OCI-LY1 (cell line): ENCODE measurements at regions not wholly inside any gene's neighbourhood (a gene's known extent, or its start where the extent isn't known, plus 50 kb on each side); places are given as distances from the start of the nearest gene placed in this dataset.

Experiments used
- CTCF ChIP-seq: fragments of 200-600 bp; sonication (generic), shearing (Covaris generic); IDR thresholded peaks from 2 replicates; pipeline ENCODE4 v1.5.1; 2017; ENCODE audit warnings: mild to moderate bottlenecking, antibody characterized with exemption, low read length, moderate library complexity, mixed read lengths
- EZH2 ChIP-seq: fragments of 200-600 bp; sonication (generic), shearing (Covaris generic); IDR thresholded peaks from 2 replicates; pipeline ENCODE4 v1.8.0; 2017; ENCODE audit warnings: borderline replicate concordance, mixed run types, mild to moderate bottlenecking, antibody characterized with exemption, low read length, moderate library complexity, mixed read lengths

GRCh38 chr13:89982407-89983095 lies 1364.9 kb upstream of the MIR17HG start:
- no peak for TF ChIP-seq CTCF
- TF ChIP-seq EZH2, result no peak
